SK-N-MC (cell line): ENCODE measurements at regions not wholly inside any gene's neighbourhood (a gene's known extent, or its start where the extent isn't known, plus 50 kb on each side); places are given as distances from the start of the nearest gene placed in this dataset.

ENCODE experiments used
- EZH2 ChIP-seq: fragments of 200-600 bp; sonication (generic); IDR thresholded peaks from one replicate; pipeline ENCODE4 v1.6.1; 2017; ENCODE audit warnings: antibody characterized with exemption
- FOXP2 ChIP-seq: optimal IDR thresholded peaks from 2 replicates; pipeline ENCODE3; 2011; ENCODE audit warnings: mild to moderate bottlenecking, moderate library complexity; ENCODE audit not compliant: insufficient read depth; ENCODE audit errors: extremely low read length, control extremely low read depth
- POLR2AphosphoS5 ChIP-seq: IDR thresholded peaks from 2 replicates; pipeline ENCODE4 v1.6.1; 2012; ENCODE audit warnings: mild to moderate bottlenecking, low read depth, low read length, borderline replicate concordance

- TF ChIP-seq POLR2AphosphoS5 (no peak), EZH2 (no peak), FOXP2 (no peak)
Measured at GRCh38 chr15:39327005-39327730, 253.7 kb upstream of the THBS1 start.
